ENCODE measurements at regions not wholly inside any gene's neighbourhood (a gene's known extent, or its start where the extent isn't known, plus 50 kb on each side); places are given as distances from the start of the nearest gene placed in this dataset.

DNA sequence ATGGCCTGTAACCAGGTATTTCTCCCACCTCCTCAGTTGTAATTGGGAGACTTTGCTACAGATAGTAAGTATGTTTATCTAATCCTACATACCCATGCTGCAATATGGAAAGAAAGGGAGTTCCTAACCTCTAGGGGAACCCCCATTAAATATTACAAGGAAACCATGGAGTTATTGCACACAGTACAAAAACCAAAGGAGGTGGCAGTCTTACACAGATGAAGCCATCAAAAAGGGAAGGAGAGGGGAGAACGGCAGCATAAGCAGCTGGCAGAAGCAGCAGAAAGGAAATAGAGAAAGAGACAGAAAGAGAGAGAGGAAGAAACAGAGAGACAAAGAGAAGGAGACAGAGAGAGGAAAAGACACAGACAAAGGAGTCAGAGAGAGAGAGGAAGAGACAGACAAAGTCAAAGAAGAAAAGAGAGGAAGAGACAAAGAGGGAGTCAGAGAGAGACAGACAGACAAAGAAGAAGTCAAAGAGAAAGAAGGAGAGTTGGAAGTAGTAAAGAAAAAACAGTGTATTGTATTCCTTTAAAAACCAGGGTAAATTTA, 142.9 kb downstream of the FASLG start:
- ATAC-seq (ENCODE audit: low read depth), result no peak
- Histone ChIP-seq H4K5ac (ENCODE audit: low read depth, low read length) (no peak overlapping the region), H3K27me3 (ENCODE audit: control insufficient read depth, insufficient read depth, low read length) (no peaks in the 10 kb centered on the region), H4K20me1 (ENCODE audit: insufficient read depth, low read length) (no peaks in the 10 kb centered on the region), H3K9me3 (ENCODE audit: control insufficient read depth, insufficient read depth, low read length) (peaks cover 4% of the 10 kb centered on the region; the same call in 1 of the 2 replicates), H2BK120ac (ENCODE audit: low read depth, low read length) (no peak overlapping the region), H4K8ac (ENCODE audit: low read depth in 2 of 2, low read length in 2 of 2) (no peak overlapping the region), H3K14ac (replicated peaks; ENCODE audit: low read depth, low read length) (no peak overlapping the region), H3K36me3 (ENCODE audit: control insufficient read depth, insufficient read depth, low read length) (no peaks in the 10 kb centered on the region), H3K79me1 (ENCODE audit: low read depth in 1 of 2, low read length in 2 of 2) (no peaks in the 10 kb centered on the region), H3K4me2 (ENCODE audit: low read depth, low read length) (no peak overlapping the region), H3K9ac (ENCODE audit: low read depth, low read length) (no peak overlapping the region), H2BK20ac (ENCODE audit: low read depth, low read length) (no peak overlapping the region), H3K23ac (ENCODE audit: low read depth, low read length) (no peak overlapping the region), H2AFZ (replicated peaks; ENCODE audit: low read length, poor library complexity) (no peak overlapping the region), H4K91ac (ENCODE audit: insufficient read depth, low read depth, low read length) (no peak overlapping the region), H3K4ac (ENCODE audit: low read depth, low read length) (no peak overlapping the region), H3K56ac (ENCODE audit: extremely low read depth, insufficient read depth, low read length) (no peak overlapping the region), H3K9me1 (ENCODE audit: insufficient read depth, low read length) (no peaks in the 10 kb centered on the region), H3K4me3 (ENCODE audit: insufficient read depth, low read depth, low read length) (no peak overlapping the region), H3K4me1 (ENCODE audit: control insufficient read depth, insufficient read depth, low read length) (no peaks in the 10 kb centered on the region), H3K18ac (ENCODE audit: low read depth, low read length) (no peak overlapping the region), H2AK5ac (ENCODE audit: low read depth, low read length) (no peak overlapping the region), H3K27ac (ENCODE audit: insufficient read depth, low read length) (no peak overlapping the region), H2AK9ac (replicated peaks; ENCODE audit: low read depth, low read length, poor library complexity) (no peak overlapping the region), H2BK15ac (ENCODE audit: low read depth, low read length) (no peak overlapping the region), H2BK5ac (ENCODE audit: low read depth, low read length, poor library complexity, severe bottlenecking) (no peak overlapping the region)
- intact Hi-C loops (cut with micrococcal nuclease), result no loop called here
- POLR2A ChIA-PET (ENCODE audit: unreplicated experiment), result no interaction called here
- WGBS, 2 experiments (ENCODE audit: extremely low coverage in 2 of 2, insufficient read length in 1 of 2), result no CpG with 5 or more reads among the region's 1 CpG
- no peak for TF ChIP-seq MXI1 (IDR thresholded peaks at IDR 0.05; ENCODE audit: borderline replicate concordance, low read depth, low read length)
- TF ChIP-seq, protein P1, sequence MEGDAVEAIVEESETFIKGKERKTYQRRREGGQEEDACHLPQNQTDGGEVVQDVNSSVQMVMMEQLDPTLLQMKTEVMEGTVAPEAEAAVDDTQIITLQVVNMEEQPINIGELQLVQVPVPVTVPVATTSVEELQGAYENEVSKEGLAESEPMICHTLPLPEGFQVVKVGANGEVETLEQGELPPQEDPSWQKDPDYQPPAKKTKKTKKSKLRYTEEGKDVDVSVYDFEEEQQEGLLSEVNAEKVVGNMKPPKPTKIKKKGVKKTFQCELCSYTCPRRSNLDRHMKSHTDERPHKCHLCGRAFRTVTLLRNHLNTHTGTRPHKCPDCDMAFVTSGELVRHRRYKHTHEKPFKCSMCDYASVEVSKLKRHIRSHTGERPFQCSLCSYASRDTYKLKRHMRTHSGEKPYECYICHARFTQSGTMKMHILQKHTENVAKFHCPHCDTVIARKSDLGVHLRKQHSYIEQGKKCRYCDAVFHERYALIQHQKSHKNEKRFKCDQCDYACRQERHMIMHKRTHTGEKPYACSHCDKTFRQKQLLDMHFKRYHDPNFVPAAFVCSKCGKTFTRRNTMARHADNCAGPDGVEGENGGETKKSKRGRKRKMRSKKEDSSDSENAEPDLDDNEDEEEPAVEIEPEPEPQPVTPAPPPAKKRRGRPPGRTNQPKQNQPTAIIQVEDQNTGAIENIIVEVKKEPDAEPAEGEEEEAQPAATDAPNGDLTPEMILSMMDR (conservative IDR thresholded peaks at IDR 0.05; ENCODE audit: low read depth, low read length), result no peak
- CTCF ChIA-PET, result no interaction called here
- DNase-seq, result no peak
- in situ Hi-C loops (cut with MboI; ENCODE audit: low sequenced_read_pairs), result no loop called here
- BruUV-seq (replicated peaks), result no TSS peak
- dilution Hi-C loops (cut with HindIII; ENCODE audit: low sequenced_read_pairs, unreplicated experiment), result no loop called here

Measured in IMR-90 (cell line).